ENCODE measurements at regions not wholly inside any gene's neighbourhood (a gene's known extent, or its start where the extent isn't known, plus 50 kb on each side); places are given as distances from the start of the nearest gene placed in this dataset.

GRCh38 chr19:30240904-30241695 lies 131.1 kb upstream of the ZNF536 start:
- Histone ChIP-seq H3K4me1 (ENCODE audit: control insufficient read depth in 5 of 5, insufficient read depth in 5 of 5, low read length in 5 of 5) (peaks cover 0 to 3% (median 0%) of the 10 kb centered on the region in 5 donors), H3K9me3 (ENCODE audit: control insufficient read depth in 4 of 4, insufficient read depth in 3 of 4, low read length in 3 of 4) (no peaks in the 10 kb centered on the region), H3K9ac (ENCODE audit: insufficient read depth in 1 of 2, low read length in 2 of 2) (no peak overlapping the region), H3K36me3 (ENCODE audit: control insufficient read depth in 4 of 4, insufficient read depth in 4 of 4, low read length in 4 of 4) (no peaks in the 10 kb centered on the region), H3K4me3 (no peak overlapping the region), H3K27ac (ENCODE audit: low read depth in 1 of 2, low read length in 1 of 2) (no peak overlapping the region), H3K27me3 (ENCODE audit: control insufficient read depth in 3 of 3, insufficient read depth in 3 of 3, low read length in 2 of 3) (peaks cover 0 to 33% (median 0%) of the 10 kb centered on the region in 3 donors)
- ATAC-seq (ENCODE audit: insufficient read depth, low FRiP score): no peak
- 85 to 88% methylated on average over 9 of the region's 9 CpGs for WGBS, 2 donors
- no peak for TF ChIP-seq CTCF (IDR thresholded peaks at IDR 0.05; ENCODE audit: control extremely low read depth, extremely low read depth)
- no peak for DNase-seq

- no peak for DNase-seq
- 53 to 59% methylated on average over 4 of the region's 4 CpGs for WGBS, 2 donors
- H3K36me3 ChIP-seq (ENCODE audit: control insufficient read depth in 4 of 4, insufficient read depth in 4 of 4, low read length in 4 of 4): no peaks in the 10 kb centered on the region
- no peak overlapping the region for H3K4me3 ChIP-seq
- H3K27ac ChIP-seq (ENCODE audit: low read depth in 1 of 2, low read length in 1 of 2): no peak overlapping the region
- H3K27me3 ChIP-seq (ENCODE audit: control insufficient read depth in 3 of 3, insufficient read depth in 3 of 3, low read length in 2 of 3): peaks cover 0 to 9% (median 0%) of the 10 kb centered on the region in 3 donors
- H3K9me3 ChIP-seq (ENCODE audit: control insufficient read depth in 4 of 4, insufficient read depth in 3 of 4, low read length in 3 of 4): no peaks in the 10 kb centered on the region
- no peaks in the 10 kb centered on the region for H3K4me1 ChIP-seq (ENCODE audit: control insufficient read depth in 5 of 5, insufficient read depth in 5 of 5, low read length in 5 of 5)
- no peak for ATAC-seq (ENCODE audit: insufficient read depth, low FRiP score)
- TF ChIP-seq CTCF (IDR thresholded peaks at IDR 0.05; ENCODE audit: control extremely low read depth, extremely low read depth): no peak
- H3K9ac ChIP-seq (ENCODE audit: insufficient read depth in 1 of 2, low read length in 2 of 2): no peak overlapping the region
Measured at GRCh38 chr19:30244533-30244932, 127.7 kb upstream of the ZNF536 start.

- no peak overlapping the region for H3K4me3 ChIP-seq
- TF ChIP-seq CTCF (IDR thresholded peaks at IDR 0.05; ENCODE audit: control extremely low read depth, extremely low read depth): no peak
- H3K27ac ChIP-seq (ENCODE audit: low read depth in 1 of 2, low read length in 1 of 2): no peak overlapping the region
- H3K36me3 ChIP-seq (ENCODE audit: control insufficient read depth in 4 of 4, insufficient read depth in 4 of 4, low read length in 4 of 4): no peaks in the 10 kb centered on the region
- no peak for DNase-seq
- no peak overlapping the region for H3K9ac ChIP-seq (ENCODE audit: insufficient read depth in 1 of 2, low read length in 2 of 2)
- ATAC-seq (ENCODE audit: insufficient read depth, low FRiP score): no peak
- H3K9me3 ChIP-seq (ENCODE audit: control insufficient read depth in 4 of 4, insufficient read depth in 3 of 4, low read length in 3 of 4): no peaks in the 10 kb centered on the region
- H3K4me1 ChIP-seq (ENCODE audit: control insufficient read depth in 5 of 5, insufficient read depth in 5 of 5, low read length in 5 of 5): no peaks in the 10 kb centered on the region
- WGBS, 2 donors: 84 to 89% methylated on average over 17 of the region's 17 CpGs
- peaks cover 0 to 16% (median 0%) of the 10 kb centered on the region in 3 donors for H3K27me3 ChIP-seq (ENCODE audit: control insufficient read depth in 3 of 3, insufficient read depth in 3 of 3, low read length in 2 of 3)
Measured at GRCh38 chr19:30245401-30246039, 126.7 kb upstream of the ZNF536 start.
